GM21528 (cell line): ENCODE measurements at regions not wholly inside any gene's neighbourhood (a gene's known extent, or its start where the extent isn't known, plus 50 kb on each side); places are given as distances from the start of the nearest gene placed in this dataset.

ENCODE experiments used
- ATAC-seq: cut with Tn5 transposase; IDR thresholded peaks from one replicate; pipeline ENCODE4 v1.9.1; 2021; ENCODE audit warnings: mild to moderate bottlenecking, moderate library complexity; ENCODE audit not compliant: unreplicated experiment, low FRiP score

- ATAC-seq: no peak
Observed at GRCh38 chr22:48897645-48898370, 929.9 kb downstream of the BRD1 start.

DNA sequence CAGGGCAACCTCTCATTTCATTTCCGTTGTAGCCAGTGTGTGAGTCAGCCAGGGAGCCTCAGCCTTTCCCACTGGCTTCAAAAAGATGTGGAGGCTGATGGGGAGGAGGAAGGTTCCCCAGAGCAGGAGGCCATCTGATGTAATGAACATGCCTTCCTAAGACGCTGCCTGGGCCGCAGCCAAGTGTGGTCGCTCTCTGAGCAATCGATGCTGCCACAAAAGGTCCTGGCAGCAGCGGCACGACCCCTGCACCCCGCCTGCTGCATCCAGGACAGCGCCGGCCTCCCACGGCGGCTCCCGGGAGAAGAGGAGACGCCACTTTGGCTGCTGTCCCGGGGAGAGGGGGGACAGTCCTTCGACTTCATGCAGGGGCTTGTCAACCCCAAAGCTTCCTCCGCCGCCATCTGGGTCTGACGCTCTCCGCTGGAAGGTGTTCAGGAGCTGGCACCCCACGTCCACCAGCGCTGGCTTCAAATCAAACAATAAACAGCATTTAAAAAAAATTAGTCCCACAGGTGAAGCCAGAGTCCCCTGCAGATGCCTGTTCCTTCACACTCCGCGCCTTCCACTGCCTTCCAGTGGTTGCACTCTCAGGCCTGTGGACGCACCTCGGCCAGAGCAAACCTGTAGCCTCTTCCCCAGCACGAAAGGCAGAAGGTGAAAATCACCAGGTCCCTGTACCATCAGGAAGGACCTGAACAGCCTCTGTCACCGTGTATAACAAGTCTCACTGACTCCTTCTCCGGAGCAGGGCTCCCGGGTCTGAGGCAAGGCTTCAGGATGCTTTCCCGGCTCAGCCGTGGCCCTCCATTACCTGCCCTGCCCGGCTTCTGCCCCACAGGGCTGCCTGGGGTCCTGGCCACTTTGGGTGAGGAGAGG lies 930.7 kb downstream of the BRD1 start:
- no peak for ATAC-seq

- no peak for ATAC-seq
Observed at GRCh38 chr22:48895831-48896765, 931.6 kb downstream of the BRD1 start.

DNA sequence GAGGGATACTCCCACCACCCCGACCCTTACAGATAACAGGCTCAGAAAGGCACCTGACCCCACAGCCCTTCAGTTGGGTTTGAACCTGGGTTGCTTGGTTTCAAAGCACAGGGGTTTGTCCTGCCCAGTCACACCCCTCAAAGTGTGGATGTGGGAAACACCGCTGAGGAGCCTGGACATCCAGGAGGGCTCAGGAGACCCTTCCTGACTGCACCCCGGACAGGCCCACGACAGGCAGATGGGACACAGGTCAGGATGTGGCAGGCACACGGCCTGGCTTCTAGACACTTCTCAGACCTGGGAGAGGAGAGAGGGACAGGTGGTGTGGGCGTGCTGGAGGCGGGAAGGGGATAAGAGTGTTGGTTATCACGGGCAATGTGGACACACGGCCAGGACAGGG lies 932.3 kb downstream of the BRD1 start:
- ATAC-seq: no peak

DNA sequence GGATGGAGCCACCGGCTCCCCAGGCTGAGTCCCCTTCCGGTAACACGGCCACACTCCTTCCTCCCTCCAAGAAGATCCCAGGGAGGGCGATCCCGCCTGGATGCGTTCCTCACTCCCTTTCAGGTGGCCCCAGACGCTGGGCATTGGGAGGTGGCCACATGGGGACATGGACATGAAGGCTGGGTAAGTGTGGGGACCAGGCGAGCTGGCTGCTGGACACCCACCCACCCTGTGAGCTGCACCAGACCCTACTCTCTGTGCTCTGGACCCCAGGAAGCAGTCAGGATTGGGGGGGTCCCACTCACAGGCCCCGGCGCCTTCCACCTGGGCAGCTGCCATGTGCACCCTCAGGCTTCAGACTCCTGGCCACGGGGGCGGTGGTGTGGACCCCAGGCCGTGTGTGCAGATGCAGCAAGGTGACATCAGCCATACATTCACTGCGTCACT lies 932.8 kb downstream of the BRD1 start:
- no peak for ATAC-seq

DNA sequence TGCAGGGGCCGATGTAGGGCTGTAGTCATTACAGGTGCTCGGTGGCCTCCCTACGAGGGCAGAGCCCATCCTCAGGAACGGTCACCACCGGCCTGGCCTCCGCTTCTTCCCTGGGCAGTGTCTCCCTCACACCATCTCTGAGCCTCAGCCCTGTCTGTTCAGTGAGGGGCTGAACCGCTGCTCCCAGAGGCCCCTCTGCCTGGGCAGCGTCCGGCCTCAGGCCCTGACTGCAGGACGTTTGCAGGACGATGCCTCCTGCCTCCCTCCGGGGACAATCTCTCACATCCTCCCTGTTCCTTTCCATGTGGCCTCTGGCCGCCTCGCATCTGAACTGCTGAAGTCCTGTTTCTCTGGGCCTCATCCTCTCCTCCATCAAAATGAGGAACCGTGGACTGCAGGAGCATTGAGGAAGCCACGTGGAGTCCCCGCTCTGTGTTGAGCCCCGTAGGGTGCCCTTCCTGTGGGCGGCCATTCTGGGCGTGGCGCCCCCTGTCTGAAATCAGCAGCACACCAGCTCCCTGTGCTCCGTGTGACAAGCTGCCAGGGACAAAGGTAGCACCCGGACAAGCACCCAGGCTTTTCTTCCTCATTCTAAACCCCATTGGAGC lies 933.5 kb downstream of the BRD1 start:
- no peak for ATAC-seq

DNA sequence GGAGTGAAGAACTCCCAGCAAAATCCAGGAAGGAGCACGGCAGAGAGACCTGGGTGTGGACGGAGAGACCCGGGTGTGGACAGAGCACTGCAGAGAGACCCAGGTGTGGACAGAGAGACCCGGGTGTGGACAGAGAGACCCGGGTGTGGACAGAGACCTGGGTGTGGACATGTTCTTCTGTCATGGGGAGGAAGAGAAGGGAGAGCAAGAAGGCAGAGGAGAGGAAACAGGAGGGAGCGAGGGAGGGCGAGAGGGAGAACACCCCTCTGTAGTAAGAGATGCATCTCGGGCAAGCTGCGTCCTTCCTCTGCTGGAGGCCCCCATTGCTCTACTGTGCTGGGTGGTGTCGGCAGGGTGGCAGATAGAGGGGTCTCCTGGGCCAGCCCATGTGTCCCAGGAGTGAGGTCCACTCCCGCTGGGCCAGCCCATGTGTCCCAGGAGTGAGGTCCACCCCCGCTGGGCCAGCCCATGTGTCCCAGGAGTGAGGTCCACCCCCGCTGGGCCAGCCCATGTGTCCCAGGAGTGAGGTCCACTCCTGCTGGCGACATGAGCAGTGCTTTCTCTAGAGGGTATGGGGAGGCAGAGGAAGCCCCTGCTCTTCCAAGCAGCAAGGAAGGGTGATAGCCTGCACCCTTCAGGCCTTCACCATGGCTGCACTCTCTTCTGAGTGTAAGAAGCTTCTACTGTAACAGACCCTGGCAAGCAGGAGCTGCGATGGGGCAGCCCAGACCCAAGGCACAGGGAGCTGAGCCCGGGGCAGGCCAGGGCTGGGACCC lies 934.2 kb downstream of the BRD1 start:
- ATAC-seq: no peak

GRCh38 chr22:48892578-48893287 lies 934.9 kb downstream of the BRD1 start:
- no peak for ATAC-seq

- no peak for ATAC-seq
Observed at GRCh38 chr22:48891688-48892577, 935.7 kb downstream of the BRD1 start.

- no peak for ATAC-seq
Observed at GRCh38 chr22:48890693-48891554, 936.7 kb downstream of the BRD1 start.

GRCh38 chr22:48889887-48890692 lies 937.6 kb downstream of the BRD1 start:
- no peak for ATAC-seq

GRCh38 chr22:48889209-48889830 lies 938.4 kb downstream of the BRD1 start:
- no peak for ATAC-seq

DNA sequence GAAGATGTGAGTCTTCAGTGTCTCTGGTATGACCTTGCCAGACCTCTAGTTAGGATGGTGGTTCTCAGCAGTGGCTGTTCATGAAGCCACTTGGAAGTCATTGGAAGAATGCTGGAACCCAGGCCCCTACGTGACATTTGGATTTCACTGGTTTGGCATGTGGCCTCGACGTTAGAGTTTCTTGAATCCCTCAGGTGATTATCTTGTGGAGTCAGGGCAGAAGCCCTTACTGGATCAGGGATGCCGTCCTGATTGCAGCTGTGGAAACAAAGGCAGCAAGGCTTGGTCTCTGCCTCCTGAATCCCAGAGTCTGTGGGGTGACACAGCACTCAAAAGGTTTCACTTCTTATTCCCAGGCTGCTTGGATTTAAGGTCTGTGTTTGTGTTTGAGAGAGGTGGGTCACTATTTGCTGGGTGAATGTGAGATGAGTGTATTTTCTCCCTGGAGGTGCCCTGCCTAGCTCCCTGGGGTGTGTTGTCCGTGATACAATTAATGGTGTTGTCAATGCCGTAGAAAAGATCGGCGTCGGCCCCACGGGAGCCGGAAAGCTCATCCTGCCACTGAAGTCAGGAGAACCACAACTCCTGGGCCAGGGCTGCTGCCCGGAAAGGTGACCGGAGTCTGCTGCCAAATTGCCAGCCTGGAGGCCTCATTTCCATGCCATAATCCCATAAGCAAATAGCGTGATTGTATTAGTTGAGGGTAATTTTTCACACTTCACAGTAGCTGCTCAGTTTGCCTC lies 939.0 kb downstream of the BRD1 start:
- ATAC-seq: no peak

GRCh38 chr22:48887394-48888332 lies 940.0 kb downstream of the BRD1 start:
- no peak for ATAC-seq
